Fibroblast of peridontal ligament (primary cell): ENCODE measurements at regions not wholly inside any gene's neighbourhood (a gene's known extent, or its start where the extent isn't known, plus 50 kb on each side); places are given as distances from the start of the nearest gene placed in this dataset.

Source experiments
- DNase-seq: peaks from one replicate; pipeline ENCODE4 v3.0.0-alpha.2; 2010; ENCODE audit errors: extremely low read depth

DNA sequence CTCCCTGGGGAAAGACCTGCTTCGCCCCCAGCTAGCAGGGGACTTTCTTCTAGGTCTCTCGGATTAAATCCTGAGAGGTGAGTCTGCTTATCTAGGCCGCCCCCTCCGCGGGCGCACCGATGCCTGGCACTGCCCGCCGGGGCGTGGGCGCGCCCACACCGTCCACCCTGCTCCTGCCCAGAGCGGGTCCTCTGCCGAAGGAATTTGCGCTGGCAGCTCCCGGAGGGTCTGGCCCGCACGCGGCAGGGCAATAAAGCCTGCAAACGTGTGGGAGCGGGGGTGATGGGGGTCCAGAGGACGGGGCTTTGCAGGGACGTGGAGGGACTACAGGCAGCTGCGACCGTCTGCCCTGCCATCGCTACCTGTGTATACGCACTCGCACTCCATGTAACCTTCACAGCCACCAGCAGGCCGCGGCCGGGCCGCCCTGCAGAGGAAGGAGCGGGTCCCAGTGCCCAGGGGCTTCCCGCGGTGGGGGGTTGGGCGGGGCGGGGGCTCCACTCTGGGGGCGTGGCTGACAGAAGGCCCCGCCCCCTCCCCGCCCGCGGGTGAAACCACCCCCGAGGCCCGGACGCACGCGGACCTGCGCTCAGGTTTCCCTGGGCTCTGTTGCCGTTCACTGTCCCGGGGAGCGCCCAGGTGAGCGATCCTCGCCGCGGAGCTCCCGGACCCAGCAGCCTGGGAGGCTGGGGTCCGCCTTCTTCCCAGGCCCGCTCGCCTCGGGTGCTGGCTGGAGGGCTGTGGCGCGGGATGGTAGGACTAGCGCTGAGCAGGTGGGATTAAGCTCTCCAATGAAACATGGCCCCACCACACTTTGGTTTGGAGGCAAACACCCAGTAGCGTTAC is 174.5 kb upstream of the HS6ST1 start:
- no peak for DNase-seq

DNA sequence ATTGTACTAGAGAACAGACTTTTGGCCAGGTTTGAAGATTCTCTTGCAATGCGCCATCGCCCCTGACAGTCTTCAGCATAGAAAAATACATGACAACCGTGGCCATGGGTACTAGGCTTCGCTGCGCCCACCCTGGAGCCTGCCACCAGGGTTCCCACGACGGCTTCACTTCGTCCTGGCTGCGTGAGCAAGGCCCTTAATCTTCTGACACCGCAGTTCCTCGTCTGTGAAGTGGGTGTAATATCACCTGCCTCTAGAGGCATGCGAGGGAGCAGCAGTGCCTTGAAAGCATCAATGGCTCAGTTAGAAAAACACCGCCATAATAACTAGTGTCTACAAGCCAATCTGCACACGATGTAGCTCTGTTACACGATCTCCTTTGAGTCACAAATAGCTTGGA is 175.2 kb upstream of the HS6ST1 start:
- no peak for DNase-seq

DNA sequence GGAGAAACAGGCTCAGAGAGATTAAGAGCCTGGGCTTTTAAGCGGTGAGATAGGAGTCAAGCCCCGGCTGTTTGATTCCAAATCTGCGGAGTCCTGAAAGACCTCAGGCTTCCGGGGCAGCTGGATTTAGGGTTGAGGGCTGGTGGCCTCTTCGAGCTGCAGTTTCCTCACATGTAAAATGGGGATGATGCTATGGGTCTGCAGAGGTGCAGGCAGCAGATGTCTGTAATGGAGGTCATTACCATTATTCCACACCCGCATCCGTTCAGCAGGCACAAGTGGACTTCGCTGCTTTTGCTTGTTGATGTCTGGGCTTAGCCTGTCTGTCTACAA is 175.6 kb upstream of the HS6ST1 start:
- no peak for DNase-seq

DNA sequence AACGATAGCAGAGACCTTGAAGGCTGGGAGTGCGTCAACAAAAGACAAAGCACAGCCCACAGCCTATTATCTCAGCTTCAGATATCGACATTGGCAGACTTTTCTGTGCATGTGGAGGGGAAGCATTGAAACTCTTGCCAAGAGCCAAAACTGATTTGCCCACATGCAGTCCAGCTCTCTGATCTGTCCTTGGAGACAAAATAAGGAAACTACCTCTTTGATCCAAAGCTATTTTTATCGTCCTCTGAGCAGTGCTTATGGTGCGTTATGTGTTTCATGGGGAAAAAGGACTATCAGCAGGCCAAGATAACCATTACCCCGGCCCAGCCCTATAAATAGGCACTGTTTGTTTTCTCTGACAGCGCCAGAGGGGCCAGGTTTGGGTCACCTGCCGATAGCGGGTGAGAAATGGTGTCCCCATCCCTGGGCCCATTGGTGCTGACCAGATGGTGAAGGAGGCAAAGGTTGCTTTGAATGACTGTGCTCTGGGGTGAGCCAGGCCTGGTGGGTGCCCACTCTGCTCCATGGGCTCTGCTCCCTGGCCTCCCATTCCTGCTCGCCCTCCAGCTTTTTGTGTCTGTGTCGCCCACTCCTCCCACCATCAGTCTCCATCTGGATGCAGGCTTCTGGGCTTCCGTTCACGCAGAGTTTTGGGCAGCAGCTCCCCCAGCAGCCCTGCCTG is 176.1 kb upstream of the HS6ST1 start:
- no peak for DNase-seq

DNA sequence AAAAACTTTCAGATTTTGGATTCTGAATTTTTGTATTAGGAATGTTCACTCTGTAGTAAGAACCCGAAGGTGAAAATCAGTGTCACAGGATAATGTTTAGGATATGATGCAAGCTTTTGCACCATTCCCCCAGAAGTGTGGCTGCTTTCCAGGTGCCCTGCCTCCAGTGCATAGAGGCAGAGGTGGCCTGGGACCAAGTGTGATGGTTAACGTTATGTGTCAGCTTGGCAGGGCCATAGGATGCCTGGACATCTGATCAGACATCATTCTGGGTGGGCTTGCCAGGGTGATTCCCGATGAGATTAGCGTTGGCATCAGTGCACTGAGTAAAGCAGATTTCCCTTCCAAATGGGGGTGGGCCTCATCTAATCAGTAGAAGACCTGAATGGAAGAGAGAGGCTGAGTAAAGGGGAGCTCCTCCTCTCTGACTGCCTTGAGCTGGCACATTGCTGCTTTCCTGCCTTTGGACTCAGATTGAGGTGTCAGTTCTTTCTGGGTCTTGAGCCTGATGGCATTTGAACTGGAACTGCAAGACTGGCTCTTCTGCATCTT is 177.4 kb upstream of the HS6ST1 start:
- no peak for DNase-seq

DNA sequence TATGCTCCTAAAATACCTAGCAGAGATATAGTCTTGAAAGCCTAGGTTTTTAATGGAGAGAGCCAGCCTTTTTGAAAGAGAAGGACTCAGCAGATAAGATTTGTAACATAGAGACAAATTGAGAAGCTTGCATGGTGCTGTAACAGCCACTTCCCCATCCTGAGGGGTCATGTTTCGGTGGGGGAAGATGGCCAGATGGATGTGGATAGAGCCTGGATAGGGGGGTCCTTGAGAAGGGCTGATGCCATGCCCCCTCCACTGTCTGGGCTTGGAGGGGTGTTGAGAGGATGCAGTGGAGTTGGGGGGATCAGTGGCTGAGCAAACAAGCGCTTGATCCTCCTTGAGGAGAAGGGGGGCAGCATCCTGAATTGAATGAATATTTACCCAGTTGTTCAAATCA is 178.0 kb upstream of the HS6ST1 start:
- DNase-seq, result no peak

DNA sequence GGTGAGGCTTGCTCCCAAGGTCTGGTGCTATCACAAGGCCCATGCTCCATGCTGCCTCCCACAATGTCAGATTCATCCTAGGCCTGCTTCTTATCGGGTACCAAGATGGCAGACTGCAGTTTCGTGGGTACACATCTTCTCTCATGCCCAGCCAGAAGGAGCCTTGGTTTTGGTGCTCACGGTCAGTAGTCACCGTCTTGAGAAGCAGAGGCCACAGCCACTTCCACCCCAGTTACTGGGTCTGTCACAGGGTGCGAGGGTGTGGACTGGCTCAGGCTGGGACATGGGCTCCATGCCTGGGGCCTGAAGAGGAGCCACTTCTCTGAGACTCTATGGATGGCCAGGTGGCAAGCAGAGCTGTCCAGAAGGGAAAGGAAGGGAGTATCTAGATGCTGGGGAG is 178.8 kb upstream of the HS6ST1 start:
- no peak for DNase-seq

DNA sequence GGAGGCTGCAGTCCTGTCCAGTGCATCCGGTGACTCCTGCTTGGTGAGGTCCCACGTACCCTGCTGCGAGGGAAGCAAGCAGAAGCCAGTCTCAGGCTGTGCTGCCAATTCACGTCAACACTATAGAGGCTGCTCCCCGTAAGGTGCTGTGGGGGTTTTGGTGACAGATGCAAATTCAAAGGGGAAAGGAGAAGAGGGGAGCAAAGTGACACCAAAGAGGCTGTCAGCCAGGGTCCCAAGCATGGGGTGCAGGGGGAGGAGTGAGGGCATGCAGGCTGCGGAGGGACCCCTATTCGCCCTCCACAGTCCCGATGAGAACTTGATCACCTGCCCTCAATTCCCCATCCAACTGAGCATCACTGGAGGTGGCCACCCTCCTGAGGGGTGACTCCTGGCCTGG is 179.4 kb upstream of the HS6ST1 start:
- no peak for DNase-seq

DNA sequence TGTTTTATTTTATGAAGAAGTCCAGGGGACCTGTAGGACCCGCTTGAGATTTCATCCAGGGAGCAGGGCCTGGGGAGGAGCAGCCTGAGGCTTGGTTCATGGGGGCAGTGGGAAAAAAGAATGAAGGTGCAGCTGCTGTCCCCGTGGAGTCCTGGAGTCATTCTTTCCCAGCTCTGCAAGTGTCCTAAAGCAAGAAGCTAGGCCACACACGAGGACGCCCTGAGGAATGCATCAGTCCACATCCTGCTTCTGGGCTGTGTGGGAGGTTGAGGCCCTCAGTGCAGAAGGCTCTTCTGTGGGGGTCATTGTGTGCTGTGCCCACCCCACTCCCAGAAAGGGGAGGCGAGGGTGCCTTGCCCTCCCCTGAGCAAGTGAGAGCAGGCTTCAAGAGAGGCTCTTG is 179.9 kb upstream of the HS6ST1 start:
- DNase-seq, result no peak

DNA sequence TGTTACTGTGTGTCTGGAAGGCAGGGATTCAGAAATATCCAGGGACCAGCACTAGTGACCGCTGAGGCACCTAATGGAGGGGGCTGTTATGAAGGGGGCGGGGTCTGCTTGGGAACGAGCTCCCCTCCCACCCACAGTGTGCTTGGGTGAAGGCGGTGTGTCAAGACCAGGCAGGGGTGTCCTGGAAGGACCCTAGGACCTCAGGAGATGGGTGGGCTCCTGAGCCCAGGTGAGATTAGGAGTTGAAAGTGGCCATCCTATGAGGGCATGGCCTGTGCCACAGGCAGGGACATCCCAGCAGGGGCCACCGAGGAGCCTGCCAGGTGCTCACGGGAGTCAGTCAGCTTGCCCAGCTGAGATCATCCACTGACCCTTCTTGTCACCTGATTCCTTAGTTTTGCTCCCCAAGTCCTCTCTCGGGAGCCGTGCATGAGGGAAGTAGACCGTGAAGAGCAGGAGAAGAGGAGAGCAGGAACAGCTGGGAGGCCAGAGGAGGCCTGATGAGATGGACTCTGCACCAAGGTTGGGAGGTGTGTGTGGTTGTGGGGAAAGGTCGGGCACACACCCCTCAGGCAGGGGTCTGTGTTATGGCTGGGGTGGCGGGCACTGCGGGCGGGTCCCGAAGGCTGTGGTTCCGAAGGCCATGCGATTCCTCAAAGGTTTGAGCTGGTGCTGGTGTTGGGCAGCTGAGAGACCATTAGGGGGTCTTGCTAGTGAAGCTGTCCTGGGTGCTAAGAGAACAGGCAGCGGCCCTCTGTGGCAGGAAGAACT is 180.9 kb upstream of the HS6ST1 start:
- no peak for DNase-seq

DNA sequence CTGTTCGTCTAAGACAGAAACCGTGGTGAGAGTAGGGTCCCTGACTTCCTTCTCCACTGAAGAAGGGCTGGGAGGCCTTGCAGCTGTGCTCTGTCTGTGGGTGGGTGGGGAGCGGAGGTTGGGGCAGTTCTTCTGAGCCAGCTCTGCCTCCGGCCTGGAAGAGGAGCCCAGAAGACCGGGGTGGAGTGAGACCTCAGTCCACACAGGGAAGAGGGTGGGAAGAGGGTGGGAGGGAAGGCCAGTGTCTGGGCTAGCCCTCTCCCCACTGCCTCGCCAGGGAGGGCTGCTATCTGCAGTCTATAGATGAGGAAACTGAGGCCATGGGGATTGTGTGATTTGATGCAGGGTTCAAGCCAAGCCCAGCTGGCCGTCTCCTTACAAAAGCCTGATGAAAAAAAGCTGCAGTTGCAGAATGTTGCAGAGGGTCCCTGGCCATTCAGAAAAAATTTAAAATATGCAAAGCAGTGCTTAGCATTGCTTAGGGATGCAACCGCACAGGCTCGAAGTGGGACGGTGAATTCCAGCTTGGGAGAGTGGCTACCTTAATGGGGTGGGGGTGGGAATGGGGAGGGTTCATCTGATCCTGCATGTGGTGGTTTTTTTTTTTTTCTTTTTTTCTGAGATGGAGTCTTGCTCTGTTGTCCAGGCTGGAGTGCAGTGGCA is 181.6 kb upstream of the HS6ST1 start:
- no peak for DNase-seq

DNA sequence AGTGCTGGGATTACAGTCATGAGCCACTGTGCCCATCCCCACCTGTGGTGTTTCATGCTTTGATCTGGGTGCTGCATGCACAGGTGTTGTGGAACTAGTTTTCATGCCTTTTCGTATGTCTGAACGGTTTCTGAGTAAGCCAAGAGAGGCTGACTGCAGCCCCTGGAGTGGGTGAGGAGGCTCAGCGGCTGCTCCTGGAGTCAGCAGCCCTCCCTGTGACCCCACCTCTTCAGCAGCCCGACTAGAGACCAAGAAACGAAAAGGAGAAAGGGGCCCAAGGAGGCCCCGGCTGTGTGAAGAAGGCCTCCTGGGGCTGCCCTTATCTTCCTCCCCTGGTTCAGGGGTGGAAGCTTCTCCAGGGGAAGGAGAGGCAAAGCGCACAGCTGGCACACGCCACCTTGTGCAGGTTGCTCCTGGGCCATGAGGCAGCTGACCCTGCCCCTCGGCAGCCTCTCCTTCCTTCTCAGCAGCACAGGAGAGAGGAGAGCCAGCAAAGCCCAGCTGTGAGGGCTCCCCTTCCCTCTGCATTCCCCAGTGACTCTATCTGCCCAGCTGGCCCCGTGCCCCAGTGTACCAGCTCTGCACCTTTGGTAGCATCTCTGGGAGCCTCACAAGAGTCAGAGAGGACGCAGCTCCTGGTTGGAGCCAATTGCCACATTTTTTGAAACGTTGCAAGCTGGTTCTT is 182.5 kb upstream of the HS6ST1 start:
- DNase-seq, result no peak

DNA sequence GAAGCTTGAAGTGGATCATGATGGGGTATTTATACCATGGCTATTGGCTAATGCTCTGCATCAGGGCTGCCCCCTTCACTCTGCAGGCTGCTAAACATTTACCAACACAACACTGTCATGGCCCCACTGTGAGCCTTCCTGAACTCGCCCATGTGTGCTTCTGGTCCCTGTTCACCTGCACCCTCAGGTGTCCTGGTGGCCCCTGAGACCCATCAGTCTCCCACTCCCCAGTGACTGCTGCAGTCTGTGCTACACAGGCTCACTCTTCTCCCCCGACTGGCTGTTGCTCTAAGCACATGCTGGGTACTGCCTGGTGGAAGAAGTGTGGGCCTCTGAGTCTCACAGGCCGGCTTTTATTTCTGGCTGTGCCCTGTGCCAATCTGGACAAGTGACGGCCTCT is 183.0 kb upstream of the HS6ST1 start:
- no peak for DNase-seq

DNA sequence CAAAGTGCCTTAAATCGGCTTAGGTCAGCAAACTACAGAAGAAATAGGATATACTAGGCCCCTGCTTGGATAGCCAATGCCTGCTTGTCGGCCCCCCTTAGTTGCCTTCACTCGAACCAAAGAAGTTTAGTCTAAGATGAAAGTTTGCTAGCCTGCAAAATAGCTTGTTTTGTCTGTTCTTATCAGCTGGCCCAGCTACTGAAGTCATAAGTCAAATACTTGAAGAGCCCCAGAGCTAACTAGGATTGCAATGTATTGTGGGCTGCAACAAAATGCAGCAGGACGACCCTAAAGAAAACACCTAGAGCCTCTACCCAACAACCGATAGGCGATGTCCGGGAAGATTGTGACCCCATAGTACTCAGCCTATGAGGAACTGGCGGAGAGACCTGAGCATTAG is 183.5 kb upstream of the HS6ST1 start:
- DNase-seq, result no peak

DNA sequence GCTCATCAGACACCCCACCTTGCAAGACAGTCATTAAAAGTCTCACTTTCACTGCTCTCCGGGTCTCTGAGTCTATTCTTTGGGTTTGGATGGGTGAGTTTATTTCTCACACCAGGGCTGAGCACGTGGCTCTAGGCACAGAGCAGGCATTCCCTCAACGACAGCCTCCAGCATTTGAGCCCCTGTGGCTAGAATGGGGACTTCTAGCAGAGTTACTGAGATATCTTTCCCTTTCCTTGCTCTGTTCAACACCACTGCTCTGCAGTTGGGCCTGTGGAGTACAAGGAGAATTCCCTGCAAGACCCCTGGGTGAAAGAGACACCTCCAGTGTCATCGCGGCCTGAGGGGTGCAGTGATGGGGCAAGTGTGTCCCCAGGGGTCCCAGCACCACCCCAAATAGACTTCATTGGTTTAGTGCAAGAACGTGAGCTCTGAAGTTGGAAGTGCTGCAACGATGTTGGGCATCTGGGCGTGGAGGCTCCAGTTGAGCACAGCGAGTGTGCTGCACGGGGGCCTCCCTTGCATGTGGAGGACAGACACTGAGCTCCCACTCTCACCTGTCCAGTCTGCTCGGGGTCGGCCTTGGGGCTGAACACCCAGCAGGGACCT is 184.1 kb upstream of the HS6ST1 start:
- DNase-seq, result no peak

DNA sequence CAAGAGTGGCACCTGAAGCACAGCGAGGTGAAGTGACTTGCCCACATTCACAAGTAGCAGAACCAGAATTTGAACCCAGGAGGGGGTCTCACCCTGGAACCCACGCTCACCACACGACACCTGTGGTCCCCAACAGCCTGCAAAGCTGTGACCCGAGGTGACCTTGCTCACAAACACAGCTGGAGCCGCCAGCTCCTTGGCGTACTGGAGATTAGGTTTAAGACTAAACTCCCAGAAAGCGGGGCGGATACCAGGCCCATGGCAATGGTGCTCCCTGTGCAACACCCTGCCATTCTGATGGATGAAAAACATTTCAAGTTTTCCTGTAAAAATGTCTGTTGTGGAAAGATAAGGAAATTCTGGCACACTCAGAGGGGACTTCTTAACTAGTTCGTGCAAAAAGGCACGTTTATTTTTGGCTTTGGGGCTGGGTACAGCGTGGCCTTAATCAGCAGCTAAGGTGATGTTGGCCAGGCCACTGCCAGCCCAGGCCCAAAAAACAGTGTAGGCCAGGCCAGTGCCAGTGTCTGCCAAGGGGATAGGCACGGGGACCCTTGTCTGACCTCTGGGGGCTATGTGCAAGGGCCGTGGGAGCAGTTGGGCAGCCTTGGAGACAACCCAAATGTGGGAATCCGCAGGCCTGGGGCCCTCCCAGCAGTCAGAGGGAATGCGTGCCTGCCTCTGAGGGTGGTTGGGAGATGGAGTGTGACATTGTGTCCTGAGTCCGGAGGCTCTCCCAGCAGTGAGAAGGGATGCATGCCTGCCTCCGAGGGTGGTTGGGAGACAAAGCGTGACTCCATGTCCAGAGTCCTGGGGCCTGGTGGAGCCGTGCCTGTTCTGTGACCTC is 185.0 kb upstream of the HS6ST1 start:
- no peak for DNase-seq

DNA sequence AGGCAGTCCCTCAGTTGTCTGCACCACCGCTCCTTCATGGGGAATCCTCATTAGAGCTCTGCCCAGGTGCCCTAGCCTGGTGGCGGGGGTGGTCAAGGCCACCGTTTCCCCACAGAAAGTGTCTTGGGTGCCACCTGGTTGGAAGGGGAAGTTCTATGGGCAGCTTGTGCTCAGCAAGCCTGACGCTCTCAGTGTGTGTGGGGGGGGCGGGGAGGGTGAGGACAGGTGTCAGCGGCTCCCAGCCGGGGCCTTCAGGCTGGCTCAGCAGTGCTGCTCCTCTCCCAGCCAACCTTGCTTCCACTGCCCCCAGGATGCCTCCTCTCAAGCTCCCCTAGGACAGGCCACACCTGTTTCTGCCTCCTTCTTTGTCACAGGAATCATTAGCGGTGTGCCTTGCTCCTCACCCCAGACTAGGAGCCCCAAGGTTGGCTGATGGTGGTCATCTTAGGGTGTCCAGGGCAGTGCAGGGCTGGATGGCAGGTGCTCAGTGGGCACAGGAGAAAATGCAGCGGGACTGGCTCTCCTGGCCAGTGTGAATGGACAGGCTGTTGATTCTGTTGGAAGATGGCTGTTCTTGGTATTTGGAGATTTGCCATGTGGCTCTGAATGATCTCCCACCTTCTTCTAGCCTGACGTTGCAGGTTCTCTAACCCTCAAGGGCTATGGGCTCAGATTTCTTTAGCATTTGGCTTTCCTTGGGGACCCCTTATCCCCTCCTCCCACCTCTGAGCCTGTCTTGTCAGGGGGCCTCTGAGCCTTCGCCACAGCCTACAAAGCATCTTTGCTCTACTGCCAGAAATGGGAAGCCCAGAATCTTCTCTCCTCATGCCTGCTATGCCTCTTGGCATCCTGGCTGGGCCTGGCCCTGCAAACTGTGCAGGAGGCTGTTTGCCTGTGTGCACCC is 185.8 kb upstream of the HS6ST1 start:
- no peak for DNase-seq

DNA sequence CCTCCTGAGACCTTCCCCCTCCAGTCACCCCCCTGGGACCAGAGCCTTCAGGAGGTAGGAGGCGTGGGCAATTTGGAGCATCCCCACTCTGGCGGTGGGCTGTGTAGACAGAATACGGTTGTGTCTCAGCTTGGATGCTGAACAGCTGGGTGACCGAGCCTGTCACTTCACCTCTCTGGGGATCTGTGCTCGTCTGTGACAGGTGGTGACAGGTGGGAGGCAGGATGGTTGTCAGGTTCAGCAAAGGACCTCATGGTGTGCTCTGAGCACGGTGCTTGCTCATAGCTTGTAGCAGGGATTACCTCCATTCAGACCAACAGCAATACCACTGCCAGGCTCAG is 186.5 kb upstream of the HS6ST1 start:
- DNase-seq, result no peak
